ENCODE measurements at regions not wholly inside any gene's neighbourhood (a gene's known extent, or its start where the extent isn't known, plus 50 kb on each side); places are given as distances from the start of the nearest gene placed in this dataset.

DNA sequence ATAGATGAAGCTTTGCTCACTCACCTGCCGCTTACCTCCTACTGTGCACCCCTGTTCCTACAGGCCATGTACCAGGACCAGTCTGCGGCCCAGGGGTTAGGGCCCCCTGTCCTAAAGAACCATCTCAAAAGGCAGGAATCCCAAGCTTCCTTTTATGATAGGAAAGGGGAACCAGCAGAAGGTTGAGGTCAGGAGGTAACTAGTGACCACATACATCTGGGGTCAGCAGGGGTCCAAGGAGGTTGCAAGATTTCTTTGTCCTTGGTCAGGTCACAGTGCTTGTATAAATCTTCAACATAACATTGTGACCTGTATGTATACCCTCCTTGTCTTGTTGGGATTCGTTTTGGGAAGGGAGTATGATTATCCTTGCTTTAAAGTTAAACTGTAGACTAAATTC, 73.8 kb downstream of the OAT start:
- TF ChIP-seq CBFB (IDR thresholded peaks at IDR 0.05; ENCODE audit: low read depth) (no peak), KLF5 (IDR thresholded peaks at IDR 0.05; ENCODE audit: partially characterized antibody) (no peak), NFYB (IDR thresholded peaks at IDR 0.05; ENCODE audit: insufficient read depth, low read depth, low read length) (no peak), JUND (IDR thresholded peaks at IDR 0.05; ENCODE audit: low read depth, low read length) (no peak), FOXM1 (IDR thresholded peaks at IDR 0.05; ENCODE audit: low read depth, low read length) (no peak), EP300 (IDR thresholded peaks at IDR 0.05; ENCODE audit: borderline replicate concordance in 1 of 2, control insufficient read depth in 1 of 2, low read depth in 2 of 2, low read length in 2 of 2) (no peak), POLR2A (IDR thresholded peaks at IDR 0.05; ENCODE audit: low read depth, low read length) (no peak)
- TF ChIP-seq, protein P1, sequence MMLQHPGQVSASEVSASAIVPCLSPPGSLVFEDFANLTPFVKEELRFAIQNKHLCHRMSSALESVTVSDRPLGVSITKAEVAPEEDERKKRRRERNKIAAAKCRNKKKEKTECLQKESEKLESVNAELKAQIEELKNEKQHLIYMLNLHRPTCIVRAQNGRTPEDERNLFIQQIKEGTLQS (IDR thresholded peaks at IDR 0.05; ENCODE audit: borderline replicate concordance, extremely low read depth, low read depth, low read length), result no peak
- TF ChIP-seq, protein P2, sequence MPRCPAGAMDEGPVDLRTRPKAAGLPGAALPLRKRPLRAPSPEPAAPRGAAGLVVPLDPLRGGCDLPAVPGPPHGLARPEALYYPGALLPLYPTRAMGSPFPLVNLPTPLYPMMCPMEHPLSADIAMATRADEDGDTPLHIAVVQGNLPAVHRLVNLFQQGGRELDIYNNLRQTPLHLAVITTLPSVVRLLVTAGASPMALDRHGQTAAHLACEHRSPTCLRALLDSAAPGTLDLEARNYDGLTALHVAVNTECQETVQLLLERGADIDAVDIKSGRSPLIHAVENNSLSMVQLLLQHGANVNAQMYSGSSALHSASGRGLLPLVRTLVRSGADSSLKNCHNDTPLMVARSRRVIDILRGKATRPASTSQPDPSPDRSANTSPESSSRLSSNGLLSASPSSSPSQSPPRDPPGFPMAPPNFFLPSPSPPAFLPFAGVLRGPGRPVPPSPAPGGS (IDR thresholded peaks at IDR 0.05; ENCODE audit: borderline replicate concordance, insufficient read depth, low read depth, low read length, poor library complexity, severe bottlenecking), result no peak
- TF ChIP-seq, protein P3, sequence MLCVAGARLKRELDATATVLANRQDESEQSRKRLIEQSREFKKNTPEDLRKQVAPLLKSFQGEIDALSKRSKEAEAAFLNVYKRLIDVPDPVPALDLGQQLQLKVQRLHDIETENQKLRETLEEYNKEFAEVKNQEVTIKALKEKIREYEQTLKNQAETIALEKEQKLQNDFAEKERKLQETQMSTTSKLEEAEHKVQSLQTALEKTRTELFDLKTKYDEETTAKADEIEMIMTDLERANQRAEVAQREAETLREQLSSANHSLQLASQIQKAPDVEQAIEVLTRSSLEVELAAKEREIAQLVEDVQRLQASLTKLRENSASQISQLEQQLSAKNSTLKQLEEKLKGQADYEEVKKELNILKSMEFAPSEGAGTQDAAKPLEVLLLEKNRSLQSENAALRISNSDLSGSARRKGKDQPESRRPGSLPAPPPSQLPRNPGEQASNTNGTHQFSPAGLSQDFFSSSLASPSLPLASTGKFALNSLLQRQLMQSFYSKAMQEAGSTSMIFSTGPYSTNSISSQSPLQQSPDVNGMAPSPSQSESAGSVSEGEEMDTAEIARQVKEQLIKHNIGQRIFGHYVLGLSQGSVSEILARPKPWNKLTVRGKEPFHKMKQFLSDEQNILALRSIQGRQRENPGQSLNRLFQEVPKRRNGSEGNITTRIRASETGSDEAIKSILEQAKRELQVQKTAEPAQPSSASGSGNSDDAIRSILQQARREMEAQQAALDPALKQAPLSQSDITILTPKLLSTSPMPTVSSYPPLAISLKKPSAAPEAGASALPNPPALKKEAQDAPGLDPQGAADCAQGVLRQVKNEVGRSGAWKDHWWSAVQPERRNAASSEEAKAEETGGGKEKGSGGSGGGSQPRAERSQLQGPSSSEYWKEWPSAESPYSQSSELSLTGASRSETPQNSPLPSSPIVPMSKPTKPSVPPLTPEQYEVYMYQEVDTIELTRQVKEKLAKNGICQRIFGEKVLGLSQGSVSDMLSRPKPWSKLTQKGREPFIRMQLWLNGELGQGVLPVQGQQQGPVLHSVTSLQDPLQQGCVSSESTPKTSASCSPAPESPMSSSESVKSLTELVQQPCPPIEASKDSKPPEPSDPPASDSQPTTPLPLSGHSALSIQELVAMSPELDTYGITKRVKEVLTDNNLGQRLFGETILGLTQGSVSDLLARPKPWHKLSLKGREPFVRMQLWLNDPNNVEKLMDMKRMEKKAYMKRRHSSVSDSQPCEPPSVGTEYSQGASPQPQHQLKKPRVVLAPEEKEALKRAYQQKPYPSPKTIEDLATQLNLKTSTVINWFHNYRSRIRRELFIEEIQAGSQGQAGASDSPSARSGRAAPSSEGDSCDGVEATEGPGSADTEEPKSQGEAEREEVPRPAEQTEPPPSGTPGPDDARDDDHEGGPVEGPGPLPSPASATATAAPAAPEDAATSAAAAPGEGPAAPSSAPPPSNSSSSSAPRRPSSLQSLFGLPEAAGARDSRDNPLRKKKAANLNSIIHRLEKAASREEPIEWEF (IDR thresholded peaks at IDR 0.05; ENCODE audit: insufficient replicate concordance, low read depth, low read length), result no peak

All from GM12878 (cell line).